ENCODE measurements at regions not wholly inside any gene's neighbourhood (a gene's known extent, or its start where the extent isn't known, plus 50 kb on each side); places are given as distances from the start of the nearest gene placed in this dataset.
"Not testable (repeated sequence)": the region's sequence is repeated elsewhere in the genome, so short reads cannot be mapped to it uniquely, and the experiment has no call there.

- no peak for DNase-seq
Measured at GRCh38 chr6:135606392-135606791, 108.9 kb upstream of the AHI1 start.

- DNase-seq: no peak
Measured at GRCh38 chr6:135608031-135608430, 110.5 kb upstream of the AHI1 start.

- not testable (repeated sequence) for DNase-seq
Measured at GRCh38 chr6:135610192-135610591, 112.7 kb upstream of the AHI1 start.

- DNase-seq: no peak
Measured at GRCh38 chr6:135616655-135617054, 119.1 kb upstream of the AHI1 start.

- no peak for DNase-seq
Measured at GRCh38 chr6:135617222-135617621, 119.7 kb upstream of the AHI1 start.

- DNase-seq: no peak
Measured at GRCh38 chr6:135622081-135622480, 124.5 kb upstream of the AHI1 start.

GRCh38 chr6:135623979-135624378 is 126.4 kb upstream of the AHI1 start:
- DNase-seq: no peak

- DNase-seq: no peak
Measured at GRCh38 chr6:135624402-135625295, 127.1 kb upstream of the AHI1 start.

GRCh38 chr6:135626001-135626400 is 128.5 kb upstream of the AHI1 start:
- not testable (repeated sequence) for DNase-seq

GRCh38 chr6:135627092-135627715 is 129.7 kb upstream of the AHI1 start:
- DNase-seq: no peak

- DNase-seq: no peak
Measured at GRCh38 chr6:135630789-135631376, 133.3 kb upstream of the AHI1 start.

GRCh38 chr6:135631821-135632220 is 134.3 kb upstream of the AHI1 start:
- DNase-seq: no peak

GRCh38 chr6:135633573-135633972 is 136.0 kb upstream of the AHI1 start:
- no peak for DNase-seq

- DNase-seq: no peak
Measured at GRCh38 chr6:135637701-135638100, 140.2 kb upstream of the AHI1 start.

- DNase-seq: no peak
Measured at GRCh38 chr6:135638108-135638507, 140.6 kb upstream of the AHI1 start.

GRCh38 chr6:135640048-135640447 is 142.5 kb upstream of the AHI1 start:
- no peak for DNase-seq

- peak; percentile 36 for DNase-seq
Measured at GRCh38 chr6:135640449-135641111, 143.0 kb upstream of the AHI1 start.

- DNase-seq: no peak
Measured at GRCh38 chr6:135642912-135643311, 145.4 kb upstream of the AHI1 start.

GRCh38 chr6:135644394-135644793 is 146.9 kb upstream of the AHI1 start:
- DNase-seq: no peak

GRCh38 chr6:135647521-135647920 is 150.0 kb upstream of the AHI1 start:
- no peak for DNase-seq

GRCh38 chr6:135651964-135652755 is 154.6 kb upstream of the AHI1 start:
- DNase-seq: no peak

- no peak for DNase-seq
Measured at GRCh38 chr6:135655055-135655454, 157.5 kb upstream of the AHI1 start.

GRCh38 chr6:135657207-135657606 is 159.7 kb upstream of the AHI1 start:
- DNase-seq: peak; percentile 98

All from DMS79 treated with DMSO at 0.1 percent for 48 hours (cell line).